Fibroblast of skin of scalp (primary cell): ENCODE measurements at regions not wholly inside any gene's neighbourhood (a gene's known extent, or its start where the extent isn't known, plus 50 kb on each side); places are given as distances from the start of the nearest gene placed in this dataset.

Experiments used
- DNase-seq: peaks from one replicate; pipeline ENCODE4 v3.0.0-alpha.2; 2013

DNA sequence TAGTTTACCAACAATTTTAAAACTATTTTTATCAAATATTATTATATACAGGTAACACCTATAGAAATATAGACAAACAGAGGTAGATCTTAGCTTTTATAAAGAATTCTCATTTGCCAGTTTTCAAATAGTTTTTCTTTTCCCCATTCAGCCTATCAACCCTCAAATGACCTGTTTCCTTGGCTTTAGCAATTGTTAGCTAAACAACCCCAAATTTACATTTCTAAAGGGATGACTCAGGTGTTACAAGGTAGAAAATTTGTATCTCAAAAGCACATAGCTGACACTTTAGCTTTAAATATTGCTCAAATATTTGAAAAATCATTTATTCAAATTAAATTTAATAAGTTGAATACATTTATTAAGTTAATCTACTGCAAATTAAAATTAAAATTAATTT lies 1207.2 kb downstream of the SLITRK1 start:
- DNase-seq = no peak

DNA sequence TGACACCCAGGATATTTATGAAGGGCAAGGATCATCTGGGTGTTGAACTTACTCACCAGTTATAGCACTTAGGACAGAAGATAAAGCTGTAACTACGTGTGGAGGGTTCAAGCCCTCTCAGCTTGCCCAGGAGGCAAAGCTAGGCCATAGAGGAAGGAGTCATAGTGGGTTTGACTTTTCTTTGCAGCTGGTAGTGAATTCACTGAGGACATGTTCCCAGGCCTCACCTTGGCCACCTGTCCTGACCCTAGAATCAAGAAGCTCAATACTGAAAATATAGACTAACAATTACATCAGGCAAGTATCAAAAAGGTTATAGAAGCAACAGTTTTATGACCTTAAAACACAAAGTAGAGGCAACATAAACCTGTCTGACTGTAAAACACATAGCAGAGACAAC lies 1207.7 kb downstream of the SLITRK1 start:
- no peak for DNase-seq

DNA sequence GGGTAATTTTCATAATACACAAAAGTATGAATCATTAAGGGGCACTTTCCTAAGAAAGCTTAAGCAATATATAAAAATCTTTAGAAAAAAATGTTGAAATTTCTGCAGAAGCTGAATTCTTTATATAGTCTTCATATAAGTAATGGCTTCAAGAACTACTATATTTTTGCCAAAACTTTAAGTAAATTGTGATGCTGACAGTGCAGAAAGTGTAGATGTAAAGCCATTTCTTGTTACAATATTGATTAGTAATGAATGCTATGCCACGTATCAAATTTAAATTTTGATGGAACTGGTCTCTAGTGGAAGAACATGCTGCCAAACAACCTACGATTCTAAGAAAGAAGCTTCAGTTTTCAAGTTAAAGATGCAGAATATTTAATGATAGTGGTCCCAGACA lies 1210.0 kb downstream of the SLITRK1 start:
- no peak for DNase-seq

GRCh38 chr13:82664183-82664582 lies 1218.1 kb downstream of the SLITRK1 start:
- DNase-seq = no peak

DNA sequence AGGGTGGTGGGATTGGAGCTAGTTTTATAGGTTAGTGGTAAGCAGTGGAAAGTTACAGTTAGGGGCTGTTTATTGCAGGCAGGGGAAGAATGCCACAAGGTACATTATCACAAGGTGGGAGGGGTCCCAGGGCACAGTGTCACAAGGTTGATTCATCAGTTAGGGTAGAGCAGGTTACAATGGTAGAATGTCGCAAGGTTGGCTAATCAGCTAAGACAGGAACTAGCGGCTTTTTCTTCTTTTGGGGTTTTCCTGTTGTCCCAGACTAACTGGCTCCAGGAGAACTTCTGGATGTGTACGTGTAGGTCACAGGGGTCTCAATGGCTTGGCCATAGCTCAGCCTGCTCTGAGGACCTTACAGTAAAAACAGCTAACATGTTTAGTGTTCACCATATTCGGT lies 1221.1 kb downstream of the SLITRK1 start:
- DNase-seq = no peak

- DNase-seq = no peak
These were observed 1223.5 kb downstream of the SLITRK1 start for GRCh38 chr13:82658811-82659210.

DNA sequence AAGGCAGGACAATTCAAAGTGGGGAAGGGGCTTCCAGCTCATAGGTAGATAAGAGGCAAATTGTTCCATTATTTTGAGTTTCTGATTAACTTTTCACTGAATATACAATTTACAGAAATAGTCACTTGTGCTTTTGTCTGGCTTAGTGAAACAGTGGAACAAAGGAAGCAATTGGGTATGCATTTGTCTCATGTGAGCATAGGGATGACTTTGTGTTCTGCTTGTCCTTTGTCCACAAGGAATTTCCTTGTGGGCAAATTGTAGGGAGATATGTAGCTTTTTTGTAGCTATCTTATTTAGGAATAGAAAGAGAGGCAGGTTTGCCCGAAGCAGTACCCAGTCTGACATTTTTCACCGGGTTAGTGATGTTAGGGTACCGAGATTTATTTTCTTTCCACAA lies 1224.8 kb downstream of the SLITRK1 start:
- no peak for DNase-seq

DNA sequence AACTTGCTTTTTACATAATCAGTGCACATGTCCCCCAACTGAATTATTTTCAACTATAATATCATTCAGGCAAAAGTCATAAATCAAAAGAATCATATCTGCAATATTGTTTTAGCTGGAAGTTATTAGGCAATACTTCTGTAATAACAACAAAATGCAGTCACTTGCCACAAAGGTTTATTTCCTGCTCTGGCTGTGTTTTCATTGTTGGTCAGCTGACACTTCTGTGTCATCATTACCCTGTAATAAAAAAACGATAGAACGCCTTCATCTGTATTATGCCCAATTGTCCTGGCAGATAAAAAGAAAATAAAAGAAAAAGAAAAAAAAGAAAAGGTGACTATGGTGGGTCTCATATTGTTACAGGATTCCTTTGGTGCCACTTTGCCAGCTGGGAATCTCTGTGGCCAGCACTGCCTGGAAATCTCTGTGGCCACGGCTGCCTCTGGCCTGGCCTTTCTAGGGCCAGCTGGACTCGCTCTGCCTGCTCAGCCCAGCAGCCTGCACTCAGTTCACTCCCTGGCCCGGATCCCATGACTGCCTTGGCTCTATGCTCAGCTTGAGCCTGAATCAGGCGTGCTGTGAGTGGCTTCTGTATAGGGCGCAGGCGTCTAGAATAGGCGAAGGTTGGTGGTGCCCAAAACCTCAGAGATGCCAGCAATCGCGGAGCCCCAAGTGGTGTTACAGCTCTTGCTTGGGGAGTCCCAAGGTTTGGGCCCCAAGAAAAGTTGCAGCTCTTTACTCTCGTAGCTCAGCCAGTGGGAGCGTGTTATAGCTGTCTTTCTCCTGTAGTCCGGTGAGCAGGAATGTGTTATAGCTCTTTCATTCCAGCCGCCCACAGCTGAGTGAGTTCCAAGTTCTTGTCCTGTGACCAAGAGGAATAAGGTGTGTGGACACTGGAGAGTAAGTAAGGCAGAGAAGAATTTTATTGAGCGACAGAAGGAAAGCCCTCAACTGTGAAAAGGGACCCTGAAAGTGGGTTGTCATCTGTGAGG lies 1227.1 kb downstream of the SLITRK1 start:
- DNase-seq = peak; percentile 41

DNA sequence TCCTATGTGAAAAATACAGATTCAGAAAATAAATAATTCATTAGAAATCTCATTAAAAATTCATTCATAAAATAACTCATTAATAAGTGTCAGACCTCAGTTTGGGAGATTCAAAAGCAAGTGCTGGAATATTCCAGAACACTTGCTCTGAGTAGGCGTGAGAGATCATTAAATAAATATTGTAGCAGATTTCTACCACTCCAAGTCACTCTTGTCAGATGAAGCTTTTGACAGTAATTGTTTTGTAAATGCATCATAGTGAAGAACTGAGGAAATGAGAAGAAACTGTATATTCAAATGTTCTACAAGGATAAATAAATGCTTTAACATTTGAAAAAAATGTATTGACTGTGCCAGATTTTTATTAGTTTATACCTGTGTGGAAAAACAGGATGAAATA lies 1228.1 kb downstream of the SLITRK1 start:
- DNase-seq = no peak

DNA sequence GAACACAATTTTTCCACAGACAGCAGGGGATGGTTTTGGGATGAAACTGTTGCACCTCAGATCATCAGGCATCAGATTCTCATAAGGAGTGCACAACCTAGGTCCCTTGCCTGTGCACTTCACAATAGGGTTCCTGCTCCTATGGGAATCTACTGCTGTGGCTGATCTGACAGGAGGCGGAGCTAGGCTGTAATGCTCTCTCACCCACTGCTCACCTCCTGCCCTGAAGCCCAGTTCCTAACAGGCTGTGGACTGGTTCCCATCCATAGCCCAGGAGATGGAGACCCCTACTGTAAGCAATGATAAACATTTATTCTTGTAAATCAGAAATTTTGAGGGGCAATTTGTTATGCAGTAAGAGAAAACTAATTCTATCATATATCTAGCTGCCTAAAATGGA lies 1234.7 kb downstream of the SLITRK1 start:
- DNase-seq = no peak

- no peak for DNase-seq
These were observed 1246.2 kb downstream of the SLITRK1 start for GRCh38 chr13:82636119-82636518.

DNA sequence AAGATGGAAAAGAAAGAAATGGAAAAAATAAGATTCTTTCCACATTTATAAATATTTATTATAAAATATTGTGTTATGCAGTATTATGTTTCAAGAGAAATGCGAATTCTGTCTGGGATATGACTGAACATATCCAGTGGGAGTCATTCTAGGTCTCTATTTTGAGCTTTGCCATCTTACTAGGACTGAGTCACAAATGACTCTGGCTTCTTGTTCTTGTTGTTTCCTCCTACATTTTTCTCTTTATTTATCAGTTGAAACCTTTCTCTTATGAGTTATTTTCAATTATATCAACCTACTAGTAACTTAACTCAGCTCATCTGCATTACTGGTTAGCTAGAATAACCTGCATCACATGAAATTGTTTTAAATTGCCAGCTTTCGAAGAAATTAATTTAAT lies 1247.3 kb downstream of the SLITRK1 start:
- no peak for DNase-seq

GRCh38 chr13:82627183-82627582 lies 1255.1 kb downstream of the SLITRK1 start:
- DNase-seq = peak; percentile 37

GRCh38 chr13:82625717-82626116 lies 1256.6 kb downstream of the SLITRK1 start:
- DNase-seq = no peak

DNA sequence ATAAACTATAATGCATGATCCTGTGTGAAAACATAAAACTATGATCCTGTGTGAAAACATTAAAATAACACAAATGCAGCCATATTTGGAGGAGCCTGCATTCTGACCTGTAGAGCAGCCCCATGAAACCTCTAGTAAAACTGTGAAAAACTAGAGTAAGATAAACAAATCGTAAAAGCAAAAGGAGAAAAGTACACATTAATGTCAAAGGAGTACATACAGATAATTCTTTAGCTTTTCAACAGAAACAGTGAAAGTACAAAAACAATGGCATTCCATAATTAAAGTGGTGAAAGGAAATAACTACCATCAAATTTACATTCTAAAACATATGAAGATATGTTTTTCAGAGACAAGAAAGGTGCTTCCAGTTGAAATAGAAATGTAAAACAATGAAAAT lies 1267.2 kb downstream of the SLITRK1 start:
- no peak for DNase-seq

- no peak for DNase-seq
These were observed 1268.2 kb downstream of the SLITRK1 start for GRCh38 chr13:82614086-82614485.

- DNase-seq = no peak
These were observed 1276.3 kb downstream of the SLITRK1 start for GRCh38 chr13:82606008-82606407.

DNA sequence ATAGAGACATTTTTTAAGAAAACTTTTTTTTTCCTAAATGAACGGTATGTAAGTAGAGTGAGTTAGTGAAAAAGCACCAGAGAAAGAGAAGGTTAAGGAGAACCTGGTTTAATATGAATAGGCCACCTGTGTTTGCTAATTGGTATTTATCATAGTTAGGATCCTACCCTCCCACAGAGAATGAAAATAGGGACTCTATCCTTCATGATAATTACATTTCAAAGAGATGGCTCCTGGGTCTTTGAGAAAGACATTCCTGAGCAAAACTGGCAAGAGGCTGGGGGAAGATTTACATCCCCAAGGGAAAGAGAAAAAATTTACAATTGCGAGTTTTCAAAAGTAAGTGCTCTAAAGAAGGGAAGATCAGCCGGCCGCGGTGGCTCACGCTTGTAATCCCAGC lies 1284.5 kb downstream of the SLITRK1 start:
- DNase-seq = no peak

GRCh38 chr13:82593239-82593638 lies 1289.0 kb downstream of the SLITRK1 start:
- no peak for DNase-seq

DNA sequence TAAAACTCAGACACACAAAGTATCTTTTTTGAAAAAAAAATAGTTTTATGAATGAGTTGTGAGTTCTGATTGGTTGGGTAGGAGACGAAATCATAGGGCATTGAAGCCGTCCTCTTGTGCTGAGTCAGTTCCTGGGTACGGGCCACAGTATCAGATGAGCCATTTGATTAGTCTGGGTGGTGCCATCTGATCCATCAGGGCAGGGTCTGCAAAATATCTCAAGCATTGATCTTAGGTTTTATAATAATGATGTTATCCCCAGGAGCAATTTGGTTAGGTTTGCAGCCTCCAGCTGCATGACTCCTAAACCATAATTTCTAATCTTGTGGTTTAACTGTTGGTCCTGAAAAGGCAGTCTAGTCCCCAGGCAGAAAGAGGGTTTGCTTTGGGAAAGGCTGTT lies 1310.6 kb downstream of the SLITRK1 start:
- DNase-seq = no peak

GRCh38 chr13:82569581-82569980 lies 1312.7 kb downstream of the SLITRK1 start:
- DNase-seq = peak; percentile 32

DNA sequence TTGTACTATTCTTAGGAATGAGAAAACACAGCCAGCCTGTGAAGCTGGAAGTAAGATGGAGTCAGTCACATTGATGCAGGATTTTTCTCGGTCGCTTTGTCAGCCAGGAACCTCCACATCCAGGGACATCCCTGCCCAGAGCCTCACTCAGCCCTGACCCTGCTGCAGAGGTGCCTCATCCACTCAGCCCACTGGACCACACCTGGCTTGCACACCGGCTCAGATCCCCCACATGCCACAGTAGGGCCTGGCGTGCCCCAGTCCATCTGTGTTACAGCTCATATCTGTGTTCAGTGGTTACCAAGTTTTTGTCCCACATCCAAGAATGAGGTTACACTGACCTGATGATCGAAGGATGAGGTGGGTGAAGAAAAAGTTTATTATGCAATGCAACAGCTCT lies 1315.4 kb downstream of the SLITRK1 start:
- no peak for DNase-seq

DNA sequence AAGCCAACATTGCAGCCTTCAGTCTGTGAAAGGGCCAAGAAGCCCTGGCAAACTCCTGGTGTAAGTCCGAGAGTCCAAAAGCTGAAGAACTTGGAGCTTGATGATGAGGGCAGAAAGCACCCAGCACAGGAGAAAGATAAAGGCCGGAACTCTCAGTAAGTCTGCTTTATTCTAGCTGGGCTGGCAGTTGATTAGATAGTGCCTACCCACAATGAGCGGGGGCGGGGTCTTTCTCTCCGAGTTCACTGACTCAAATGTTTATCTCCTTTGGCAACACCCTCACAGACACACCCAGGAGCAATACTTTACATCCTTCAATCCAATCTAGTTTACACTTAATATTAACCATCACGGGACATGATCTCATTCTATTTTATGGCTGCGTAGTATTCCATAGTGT lies 1317.1 kb downstream of the SLITRK1 start:
- DNase-seq = no peak

DNA sequence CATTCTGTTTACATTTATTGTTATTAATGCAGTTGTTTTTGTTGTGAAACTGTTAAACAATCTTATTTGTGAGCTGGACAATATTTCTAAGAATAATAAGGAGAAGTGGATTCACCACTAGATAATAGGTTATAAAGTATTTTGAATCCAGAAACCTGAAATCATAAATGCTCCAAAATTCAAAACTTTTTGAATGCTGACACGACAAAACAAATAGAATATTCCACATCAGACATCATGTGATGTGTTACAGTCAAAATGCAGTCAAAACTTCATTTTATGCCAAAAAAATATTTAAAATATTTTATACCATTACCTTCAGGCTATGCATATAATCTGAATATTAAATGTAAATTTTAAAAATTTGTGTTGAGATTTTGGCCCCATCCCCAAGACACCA lies 1321.4 kb downstream of the SLITRK1 start:
- DNase-seq = no peak

DNA sequence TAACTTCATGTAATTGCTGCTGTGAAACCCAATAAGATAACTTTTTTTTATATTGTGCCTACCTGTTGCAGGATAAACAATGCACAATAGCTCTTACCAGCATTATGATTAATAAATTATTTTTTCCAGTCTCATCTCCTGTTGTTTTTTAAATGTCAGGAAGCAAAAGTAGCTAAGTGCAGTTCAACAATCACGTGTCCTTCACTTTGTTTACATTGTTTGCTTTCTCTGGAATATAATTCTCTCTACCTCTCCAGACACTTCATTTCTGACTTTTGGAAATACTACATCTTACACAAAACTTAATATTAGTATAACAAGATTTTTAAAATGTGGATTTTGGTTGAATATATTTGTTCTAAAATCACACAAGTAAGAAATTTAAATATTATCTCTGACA lies 1359.4 kb downstream of the SLITRK1 start:
- no peak for DNase-seq
